GM10266 (cell line): ENCODE measurements at regions not wholly inside any gene's neighbourhood (a gene's known extent, or its start where the extent isn't known, plus 50 kb on each side); places are given as distances from the start of the nearest gene placed in this dataset.

Source experiments
- DNase-seq: peaks from one replicate; pipeline ENCODE4 v3.0.0; 2012; ENCODE audit errors: extremely low spot score
- CTCF ChIP-seq: IDR thresholded peaks from 2 replicates; pipeline ENCODE4 v1.5.1; 2012; ENCODE audit warnings: mild to moderate bottlenecking, low read depth; ENCODE audit not compliant: control insufficient read depth, insufficient read depth; ENCODE audit errors: missing control alignments

- peak; percentile 54 for TF ChIP-seq CTCF
- peak; percentile 9 for DNase-seq
These were observed 633.2 kb upstream of the PKDCC start for GRCh38 chr2:41414486-41415230.

- no peak for DNase-seq
- no peak for TF ChIP-seq CTCF
These were observed 630.3 kb upstream of the PKDCC start for GRCh38 chr2:41417511-41417910.

- no peak for TF ChIP-seq CTCF
These were observed 627.6 kb upstream of the PKDCC start for GRCh38 chr2:41420219-41420618.

GRCh38 chr2:41420872-41421271, 626.9 kb upstream of the PKDCC start:
- no peak for DNase-seq

More at GRCh38 chr2:41420219-41420618, 627.6 kb upstream of the PKDCC start:
- no peak for DNase-seq

GRCh38 chr2:41431756-41432155, 616.1 kb upstream of the PKDCC start:
- no peak for DNase-seq
- TF ChIP-seq CTCF, result no peak

More at GRCh38 chr2:41420872-41421271, 626.9 kb upstream of the PKDCC start:
- TF ChIP-seq CTCF, result no peak

- DNase-seq, result no peak
- no peak for TF ChIP-seq CTCF
These were observed 615.4 kb upstream of the PKDCC start for GRCh38 chr2:41432459-41432858.

GRCh38 chr2:41434991-41435390, 612.8 kb upstream of the PKDCC start:
- DNase-seq, result no peak

More at GRCh38 chr2:41434991-41435390, 612.8 kb upstream of the PKDCC start:
- TF ChIP-seq CTCF, result no peak
